ENCODE measurements at regions not wholly inside any gene's neighbourhood (a gene's known extent, or its start where the extent isn't known, plus 50 kb on each side); places are given as distances from the start of the nearest gene placed in this dataset.

DNA sequence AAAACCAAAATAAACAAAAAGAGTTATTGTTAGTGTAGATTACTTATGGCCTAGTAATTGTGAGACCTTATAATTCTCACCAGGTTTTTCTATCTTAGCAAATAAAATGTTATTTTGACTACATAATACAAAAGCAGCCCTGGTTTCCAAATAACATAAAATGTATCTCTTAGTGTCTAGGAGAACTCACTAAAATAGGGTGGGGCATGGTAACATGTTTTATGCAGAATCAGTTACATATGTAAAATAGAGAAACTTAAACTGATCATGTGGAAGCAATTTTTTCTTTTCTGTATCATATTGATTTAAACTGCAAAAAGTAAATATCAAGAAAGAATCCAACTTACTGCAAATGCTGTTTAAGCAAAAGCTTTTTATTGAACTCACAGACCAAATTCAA, 431.1 kb upstream of the ALCAM start:
- TF ChIP-seq ZNF565 (CRISPR knock-in tag; conservative IDR thresholded peaks at IDR 0.05; ENCODE audit: low read depth) (no peak), SNAI2 (CRISPR knock-in tag; IDR thresholded peaks at IDR 0.05) (no peak), OSR1 (CRISPR knock-in tag; IDR thresholded peaks at IDR 0.05) (no peak), ESRRG (CRISPR knock-in tag; IDR thresholded peaks at IDR 0.05) (no peak), GLIS3 (CRISPR knock-in tag; IDR thresholded peaks at IDR 0.05) (no peak)
